NOMO-1 treated with DMSO at 0.1 percent for 48 hours (cell line): ENCODE measurements at regions not wholly inside any gene's neighbourhood (a gene's known extent, or its start where the extent isn't known, plus 50 kb on each side); places are given as distances from the start of the nearest gene placed in this dataset.
"Not testable (repeated sequence)": the region's sequence is repeated elsewhere in the genome, so short reads cannot be mapped to it uniquely, and the experiment has no call there.

ENCODE experiments used
- DNase-seq: peaks from one replicate; lab custom pipeline; 2025; ENCODE audit not compliant: unreplicated experiment; lab: John Stamatoyannopoulos, UW

GRCh38 chr3:127443581-127444375 is 146.8 kb downstream of the TPRA1 start:
- DNase-seq, result no peak

GRCh38 chr3:127442506-127442905 is 148.0 kb downstream of the TPRA1 start:
- DNase-seq, result no peak

GRCh38 chr3:127441764-127442163 is 148.8 kb downstream of the TPRA1 start:
- no peak for DNase-seq

- no peak for DNase-seq
These were observed 150.1 kb downstream of the TPRA1 start for GRCh38 chr3:127440384-127440783.

- no peak for DNase-seq
These were observed 150.9 kb downstream of the TPRA1 start for GRCh38 chr3:127439621-127440020.

- DNase-seq, result no peak
These were observed 151.1 kb upstream of the PRR20G start for GRCh38 chr3:127438951-127439350.

- DNase-seq, result no peak
These were observed 150.5 kb upstream of the PRR20G start for GRCh38 chr3:127438371-127438770.

GRCh38 chr3:127435299-127435698 is 147.5 kb upstream of the PRR20G start:
- DNase-seq, result not testable (repeated sequence)

- DNase-seq, result no peak
These were observed 143.2 kb upstream of the PRR20G start for GRCh38 chr3:127431066-127431465.

GRCh38 chr3:127428344-127428997 is 140.6 kb upstream of the PRR20G start:
- no peak for DNase-seq

GRCh38 chr3:127427666-127428065 is 139.8 kb upstream of the PRR20G start:
- DNase-seq, result no peak

GRCh38 chr3:127427156-127427555 is 139.3 kb upstream of the PRR20G start:
- no peak for DNase-seq

- DNase-seq, result no peak
These were observed 138.8 kb upstream of the PRR20G start for GRCh38 chr3:127426444-127427153.

- DNase-seq, result no peak
These were observed 137.9 kb upstream of the PRR20G start for GRCh38 chr3:127425505-127426443.

- DNase-seq, result no peak
These were observed 137.1 kb upstream of the PRR20G start for GRCh38 chr3:127424766-127425504.

GRCh38 chr3:127423856-127424765 is 136.3 kb upstream of the PRR20G start:
- no peak for DNase-seq

- no peak for DNase-seq
These were observed 135.0 kb upstream of the PRR20G start for GRCh38 chr3:127422663-127423375.

- no peak for DNase-seq
These were observed 134.3 kb upstream of the PRR20G start for GRCh38 chr3:127421943-127422662.
